Activated CD8-positive, alpha-beta T cell treated with anti-CD3 and anti-CD28 coated beads, Interleukin-2, amount 10 ng/mL, durations not matched to agents 7 days and 5 days (primary cell): ENCODE measurements at regions not wholly inside any gene's neighbourhood (a gene's known extent, or its start where the extent isn't known, plus 50 kb on each side); places are given as distances from the start of the nearest gene placed in this dataset.

Experiments used
- ATAC-seq: fragments of 150-1000 bp; cut with Tn5 transposase; one replicate; pipeline ENCODE4 v1.10.0; 2021; ENCODE audit warnings: moderate library complexity
- CTCF ChIA-PET: fragments of 350-600 bp; sonication (Branson Sonifier 250); formaldehyde crosslinking; loops from one replicate; lab custom pipeline; 2021; ENCODE audit warnings: antibody characterized with exemption; lab: Charles Lee
- POLR2A ChIA-PET: fragments of 350-600 bp; sonication (Branson Sonifier 250); formaldehyde crosslinking; loops from one replicate; lab custom pipeline; 2021; ENCODE audit warnings: antibody characterized with exemption; lab: Charles Lee
- DNase-seq: peaks from one replicate; pipeline ENCODE4 v3.0.0-alpha.2; 2020
- H3K27ac Mint-ChIP-seq: one replicate; pipeline ENCODE4 v1.8.0; 2021; ENCODE audit warnings: mild to moderate bottlenecking, mixed read lengths
- H3K27me3 Mint-ChIP-seq: one replicate; pipeline ENCODE4 v1.8.0; 2021; ENCODE audit warnings: low read depth, mixed read lengths
- H3K36me3 Mint-ChIP-seq: one replicate; pipeline ENCODE4 v1.8.0; 2021; ENCODE audit warnings: low read depth, mixed read lengths
- H3K4me1 Mint-ChIP-seq: one replicate; pipeline ENCODE4 v1.8.0; 2021; ENCODE audit warnings: low read depth, mixed read lengths
- H3K4me3 Mint-ChIP-seq: one replicate; pipeline ENCODE4 v1.8.0; 2021; ENCODE audit warnings: mild to moderate bottlenecking, mixed read lengths
- H3K9me3 Mint-ChIP-seq: one replicate; pipeline ENCODE4 v1.8.0; 2022; ENCODE audit warnings: mixed read lengths; ENCODE audit not compliant: insufficient read depth

DNA sequence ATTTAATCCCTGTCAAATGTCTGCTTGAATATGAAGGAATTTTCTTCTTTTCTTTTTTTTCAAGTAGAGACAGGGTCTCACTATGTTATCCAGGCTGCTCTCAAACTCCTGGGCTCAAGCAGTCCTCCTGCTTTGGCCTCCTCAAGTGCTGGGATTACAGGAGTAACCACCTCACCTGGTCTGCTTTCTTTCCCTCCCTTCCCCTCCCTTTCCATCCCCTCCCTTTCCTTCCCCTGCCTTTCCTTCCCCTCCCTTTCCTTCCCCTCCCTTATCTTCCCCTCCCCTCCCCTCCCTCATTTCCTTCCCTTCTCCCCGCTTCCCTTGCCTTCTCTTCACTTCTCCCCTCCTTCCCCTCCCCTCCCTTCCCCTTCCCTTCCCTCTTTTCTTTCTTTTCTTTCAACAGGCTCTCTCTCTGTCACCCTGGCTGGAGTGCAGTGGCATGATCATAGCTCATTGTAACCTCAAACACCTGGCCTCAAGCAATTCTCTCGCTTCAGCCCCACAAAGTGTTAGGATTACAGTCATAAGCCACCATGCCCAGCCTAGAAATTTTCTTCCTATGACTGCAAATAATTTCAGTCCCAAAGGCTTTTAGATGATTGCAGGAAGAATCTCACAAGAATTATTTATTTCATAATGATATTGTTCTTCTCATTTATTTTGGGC, 168.9 kb downstream of the AASDH start:
- ATAC-seq (no peak), DNase-seq (no peak)
- Mint-ChIP-seq H3K36me3 (no peaks in the 10 kb centered on the region), H3K4me1 (no peaks in the 10 kb centered on the region), H3K27me3 (peaks cover 16% of the 10 kb centered on the region), H3K4me3 (no peak overlapping the region), H3K9me3 (no peaks in the 10 kb centered on the region), H3K27ac (no peak overlapping the region)
- POLR2A ChIA-PET, result no interaction called here
- CTCF ChIA-PET, result no interaction called here

DNA sequence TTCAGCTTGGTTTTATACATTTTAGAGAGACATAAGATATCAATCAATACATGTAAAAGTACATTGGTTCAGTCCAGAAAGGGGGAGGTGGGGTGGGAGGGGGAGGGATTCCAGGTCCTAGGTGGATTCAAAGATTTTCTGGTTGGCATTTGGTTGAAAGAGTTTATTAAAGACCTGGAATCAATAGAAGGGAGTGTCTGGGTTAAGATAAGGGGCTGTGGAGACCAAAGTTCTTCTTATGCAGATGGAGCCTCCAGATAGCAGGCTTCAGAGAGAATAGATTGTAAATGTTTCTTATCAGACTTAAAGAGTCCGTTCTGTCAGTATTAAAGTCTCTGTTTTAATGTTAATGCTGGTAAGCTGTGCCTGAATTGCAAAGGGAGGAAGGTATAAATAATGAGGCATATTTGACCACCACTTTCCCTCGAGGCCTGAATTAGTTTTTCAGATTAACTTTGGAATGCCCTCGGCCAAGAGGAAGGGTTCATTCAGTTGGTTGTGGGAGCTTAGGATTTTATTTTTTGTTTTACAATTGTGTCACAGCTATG, 169.9 kb downstream of the AASDH start:
- no peaks in the 10 kb centered on the region for H3K36me3 Mint-ChIP-seq
- H3K4me1 Mint-ChIP-seq, result no peaks in the 10 kb centered on the region
- H3K4me3 Mint-ChIP-seq, result no peak overlapping the region
- ChIA-PET CTCF (no interaction called here), POLR2A (no interaction called here)
- H3K9me3 Mint-ChIP-seq, result no peaks in the 10 kb centered on the region
- peaks cover 16% of the 10 kb centered on the region for H3K27me3 Mint-ChIP-seq
- no peak for DNase-seq
- H3K27ac Mint-ChIP-seq, result no peak overlapping the region
- ATAC-seq, result no peak

DNA sequence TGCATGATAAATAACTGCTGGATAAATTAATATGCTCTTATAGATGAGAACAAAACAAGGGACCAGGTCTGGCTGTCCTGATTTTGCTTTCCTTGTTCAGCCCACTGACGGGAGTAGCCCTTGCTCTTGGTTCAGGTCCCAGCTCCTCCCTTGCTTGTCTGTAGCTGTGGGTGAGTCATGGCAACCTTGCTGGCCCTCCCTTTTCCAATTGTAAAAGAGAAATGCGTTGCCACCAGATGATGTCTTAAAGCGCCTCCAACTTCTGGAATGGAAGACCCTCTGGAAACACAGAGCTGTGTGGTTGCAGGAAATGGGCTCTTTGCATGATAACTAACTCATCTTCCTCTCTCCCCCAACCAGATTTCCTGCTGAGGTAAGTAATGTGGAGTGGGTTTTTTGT, 171.4 kb downstream of the AASDH start:
- peaks cover 5% of the 10 kb centered on the region for H3K9me3 Mint-ChIP-seq
- H3K27ac Mint-ChIP-seq, result no peak overlapping the region
- ATAC-seq, result no peak
- CTCF ChIA-PET, result no interaction called here
- POLR2A ChIA-PET, result no interaction called here
- DNase-seq, result no peak
- H3K4me1 Mint-ChIP-seq, result no peaks in the 10 kb centered on the region
- H3K36me3 Mint-ChIP-seq, result no peaks in the 10 kb centered on the region
- H3K27me3 Mint-ChIP-seq, result peaks cover 10% of the 10 kb centered on the region
- no peak overlapping the region for H3K4me3 Mint-ChIP-seq

DNA sequence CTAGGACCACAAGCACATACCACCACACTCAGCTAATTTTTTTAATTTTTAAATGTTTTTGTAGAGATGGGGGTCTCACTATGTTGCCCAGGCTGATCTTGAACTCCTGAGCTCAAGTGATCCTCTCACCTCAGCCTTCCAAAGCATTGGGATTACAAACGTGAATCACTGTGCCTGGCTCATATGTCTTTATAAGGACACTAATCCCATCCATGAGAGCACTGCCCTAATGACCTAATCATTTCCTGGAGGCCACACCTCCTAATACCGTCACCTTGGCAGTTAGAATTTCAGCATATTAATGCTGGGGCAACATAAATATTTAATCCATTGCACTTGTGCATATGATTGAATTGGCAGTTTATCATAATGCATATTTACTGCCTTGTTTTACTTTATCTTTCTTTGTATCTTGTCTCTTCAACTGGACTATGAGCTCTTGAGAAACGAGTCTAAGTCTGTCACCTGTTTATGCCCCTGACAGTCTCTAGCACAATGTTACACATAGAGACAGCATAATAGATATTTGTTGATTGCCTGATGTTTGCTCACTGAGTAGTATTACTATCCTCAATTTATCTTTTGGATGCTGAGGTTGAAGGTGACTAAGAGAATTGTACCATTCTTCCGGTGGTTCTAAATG, 172.0 kb downstream of the AASDH start:
- Mint-ChIP-seq H3K36me3 (no peaks in the 10 kb centered on the region), H3K4me1 (no peaks in the 10 kb centered on the region), H3K27ac (no peak overlapping the region), H3K9me3 (peaks cover 5% of the 10 kb centered on the region), H3K27me3 (peaks cover 7% of the 10 kb centered on the region), H3K4me3 (no peak overlapping the region)
- ChIA-PET POLR2A (interaction anchor here (0.6 kb wide), 1 partner anchor 44 kb away, joined by 3 read pairs; no protein-coding TSS in a partner anchor), CTCF (no interaction called here)
- ATAC-seq, result no peak
- DNase-seq, result no peak

DNA sequence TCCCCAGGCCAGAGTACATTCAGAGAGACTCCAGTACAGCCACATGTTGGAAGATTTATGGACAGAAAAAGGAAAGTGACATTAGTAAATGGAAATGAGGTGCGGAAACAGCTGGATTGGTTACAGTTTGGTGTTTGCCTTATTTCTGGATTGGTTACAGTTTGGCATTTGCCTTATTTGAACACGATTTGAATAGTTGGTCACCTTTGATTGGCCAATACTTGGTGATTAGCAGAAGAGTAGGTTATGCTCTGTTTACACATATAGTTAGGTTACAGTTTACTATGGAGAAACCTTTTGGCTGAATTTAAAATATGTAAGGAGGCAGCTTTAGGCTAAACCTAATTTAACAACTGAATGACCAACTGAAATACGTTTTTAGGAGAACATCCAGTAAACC, 173.7 kb downstream of the AASDH start:
- ChIA-PET CTCF (no interaction called here), POLR2A (no interaction called here)
- ATAC-seq (no peak), DNase-seq (no peak)
- Mint-ChIP-seq H3K9me3 (peaks cover 5% of the 10 kb centered on the region), H3K4me3 (no peak overlapping the region), H3K36me3 (no peaks in the 10 kb centered on the region), H3K4me1 (no peaks in the 10 kb centered on the region), H3K27ac (no peak overlapping the region), H3K27me3 (peaks cover 3% of the 10 kb centered on the region)

DNA sequence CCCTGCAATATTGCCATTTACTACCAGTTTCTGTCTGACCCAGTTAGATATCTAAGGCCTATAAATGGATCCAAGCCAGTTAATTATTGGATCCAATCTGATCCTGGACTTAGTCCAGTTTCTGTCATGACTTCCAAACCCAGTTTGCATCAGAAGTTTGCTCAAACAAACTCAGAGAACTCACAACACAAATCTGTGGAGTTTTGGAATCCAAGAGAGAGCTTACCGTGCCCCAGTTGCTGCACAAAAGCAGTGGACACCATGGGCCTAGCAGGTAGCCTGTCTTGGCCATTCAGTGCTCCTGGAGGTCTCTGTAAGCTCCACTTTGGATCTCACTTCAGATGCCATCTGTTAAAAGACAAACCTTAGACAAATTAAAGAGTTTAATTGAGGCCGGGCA, 174.5 kb downstream of the AASDH start:
- DNase-seq, result no peak
- CTCF ChIA-PET, result no interaction called here
- POLR2A ChIA-PET, result no interaction called here
- H3K27me3 Mint-ChIP-seq, result peaks cover 3% of the 10 kb centered on the region
- peaks cover 5% of the 10 kb centered on the region for H3K9me3 Mint-ChIP-seq
- no peak overlapping the region for H3K27ac Mint-ChIP-seq
- H3K36me3 Mint-ChIP-seq, result no peaks in the 10 kb centered on the region
- no peak for ATAC-seq
- no peak overlapping the region for H3K4me3 Mint-ChIP-seq
- H3K4me1 Mint-ChIP-seq, result no peaks in the 10 kb centered on the region

DNA sequence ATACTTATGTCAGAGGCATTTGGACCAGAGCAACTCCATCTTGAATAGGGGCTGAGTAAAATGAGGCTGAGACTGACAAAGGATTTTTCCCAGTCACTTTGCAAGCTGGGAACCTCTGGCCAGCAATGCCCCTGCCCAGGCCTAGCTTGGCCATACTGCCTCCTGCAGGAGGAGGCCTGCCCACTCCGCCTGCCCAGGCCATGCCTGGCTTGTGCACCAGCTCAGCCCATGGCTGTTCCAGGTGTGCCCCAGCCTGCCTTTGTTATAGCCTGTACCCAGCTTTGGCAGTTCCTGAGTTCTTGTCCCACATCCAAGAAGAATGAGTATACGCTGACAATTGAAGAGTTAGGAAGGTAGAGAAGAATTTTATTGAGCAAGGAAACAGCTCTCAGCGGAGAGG, 176.1 kb downstream of the AASDH start:
- ChIA-PET CTCF (no interaction called here), POLR2A (no interaction called here)
- DNase-seq (no peak), ATAC-seq (no peak)
- H3K4me1 Mint-ChIP-seq, result no peaks in the 10 kb centered on the region
- no peaks in the 10 kb centered on the region for H3K27me3 Mint-ChIP-seq
- no peak overlapping the region for H3K27ac Mint-ChIP-seq
- no peaks in the 10 kb centered on the region for H3K36me3 Mint-ChIP-seq
- H3K4me3 Mint-ChIP-seq, result no peak overlapping the region
- H3K9me3 Mint-ChIP-seq, result peaks cover 5% of the 10 kb centered on the region

DNA sequence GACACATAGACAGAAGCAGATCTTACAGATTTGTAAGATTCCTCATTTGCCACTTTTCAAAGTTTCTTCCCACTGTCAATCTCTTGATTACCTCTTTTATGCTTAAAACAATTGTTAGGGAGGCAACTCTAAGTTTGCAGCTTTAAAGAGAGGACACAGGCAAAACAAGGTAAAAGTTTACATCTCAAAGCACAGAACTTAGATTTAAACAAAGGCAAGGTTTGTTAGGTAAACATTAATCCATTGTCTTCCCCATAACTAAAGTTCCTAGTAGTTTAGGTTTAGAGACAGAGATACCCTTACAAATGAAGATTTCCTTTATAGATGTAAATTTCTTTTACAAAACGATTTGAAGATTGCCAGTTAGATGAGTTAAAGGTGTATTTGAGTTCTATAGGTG, 176.9 kb downstream of the AASDH start:
- Mint-ChIP-seq H3K4me3 (no peak overlapping the region), H3K4me1 (no peaks in the 10 kb centered on the region), H3K36me3 (no peaks in the 10 kb centered on the region), H3K27ac (no peak overlapping the region), H3K27me3 (no peaks in the 10 kb centered on the region), H3K9me3 (peaks cover 5% of the 10 kb centered on the region)
- DNase-seq (no peak), ATAC-seq (no peak)
- ChIA-PET POLR2A (no interaction called here), CTCF (no interaction called here)

DNA sequence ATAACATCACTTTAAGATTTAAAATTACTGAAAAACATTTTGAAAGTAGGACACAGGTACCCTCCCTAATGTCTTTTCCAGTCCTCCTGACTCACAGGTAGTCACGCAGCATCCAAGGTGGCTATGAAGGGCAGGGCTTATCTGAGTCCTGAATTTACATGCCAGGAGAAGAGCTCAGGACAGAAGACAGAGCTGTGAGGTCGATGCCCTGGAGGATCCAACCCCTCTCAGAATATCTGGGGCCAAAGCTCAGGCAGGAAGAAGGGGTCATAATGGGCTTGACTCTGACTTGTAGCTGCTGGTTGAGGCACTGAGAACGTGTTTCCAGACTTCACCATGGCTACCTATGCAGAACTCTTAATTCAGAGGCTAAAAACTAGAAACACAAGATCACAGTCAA, 177.5 kb downstream of the AASDH start:
- Mint-ChIP-seq H3K4me1 (no peaks in the 10 kb centered on the region), H3K27ac (no peak overlapping the region), H3K27me3 (no peaks in the 10 kb centered on the region), H3K9me3 (peaks cover 5% of the 10 kb centered on the region), H3K4me3 (no peak overlapping the region), H3K36me3 (no peaks in the 10 kb centered on the region)
- CTCF ChIA-PET, result no interaction called here
- ATAC-seq (no peak), DNase-seq (no peak)
- POLR2A ChIA-PET, result no interaction called here

DNA sequence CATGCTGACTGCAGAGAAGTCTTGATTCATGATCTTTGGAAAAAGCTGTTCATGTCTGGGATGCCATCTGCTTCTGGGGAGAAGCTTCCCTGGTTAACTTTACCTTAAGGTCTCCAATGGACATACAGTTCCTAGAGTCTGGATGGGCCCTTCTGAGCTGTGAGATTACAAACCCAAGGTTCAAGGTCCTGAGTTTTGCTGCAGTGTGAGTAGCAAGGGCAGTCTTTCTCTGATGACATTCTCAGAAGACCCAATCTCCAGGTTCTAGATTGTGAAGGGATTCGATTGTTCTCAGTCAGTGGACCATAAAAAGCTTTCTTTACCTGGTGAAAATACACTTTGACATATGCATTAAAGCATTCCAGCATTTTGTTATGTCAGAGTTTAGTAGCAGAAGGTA, 179.2 kb downstream of the AASDH start:
- Mint-ChIP-seq H3K27ac (no peak overlapping the region), H3K9me3 (peaks cover 5% of the 10 kb centered on the region), H3K4me1 (no peaks in the 10 kb centered on the region), H3K36me3 (no peaks in the 10 kb centered on the region), H3K4me3 (no peak overlapping the region), H3K27me3 (no peaks in the 10 kb centered on the region)
- ATAC-seq (no peak), DNase-seq (no peak)
- POLR2A ChIA-PET, result no interaction called here
- CTCF ChIA-PET, result no interaction called here

DNA sequence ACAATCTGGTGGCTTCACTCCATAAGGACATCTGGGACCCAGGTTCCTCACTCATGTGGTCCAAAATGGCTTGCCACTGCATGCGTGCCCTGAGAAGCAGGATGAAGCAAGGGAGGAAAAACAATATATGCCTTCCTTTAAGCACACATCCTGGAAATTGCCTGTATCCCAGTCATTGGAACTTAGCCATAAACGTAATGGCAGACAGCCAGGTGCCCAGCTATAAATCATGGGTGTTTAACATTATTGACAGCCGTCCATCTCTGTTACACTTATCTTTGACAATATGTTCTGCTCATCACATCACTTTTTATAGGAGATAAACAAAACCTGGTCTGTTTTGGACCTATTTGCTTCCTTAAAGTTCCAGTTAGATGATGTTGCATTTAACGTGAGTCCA, 181.0 kb downstream of the AASDH start:
- ATAC-seq (no peak), DNase-seq (no peak)
- no peak overlapping the region for H3K27ac Mint-ChIP-seq
- no peaks in the 10 kb centered on the region for H3K4me1 Mint-ChIP-seq
- no peaks in the 10 kb centered on the region for H3K36me3 Mint-ChIP-seq
- H3K27me3 Mint-ChIP-seq, result peaks cover 1% of the 10 kb centered on the region
- no peak overlapping the region for H3K4me3 Mint-ChIP-seq
- peaks cover 2% of the 10 kb centered on the region for H3K9me3 Mint-ChIP-seq
- ChIA-PET POLR2A (no interaction called here), CTCF (no interaction called here)

DNA sequence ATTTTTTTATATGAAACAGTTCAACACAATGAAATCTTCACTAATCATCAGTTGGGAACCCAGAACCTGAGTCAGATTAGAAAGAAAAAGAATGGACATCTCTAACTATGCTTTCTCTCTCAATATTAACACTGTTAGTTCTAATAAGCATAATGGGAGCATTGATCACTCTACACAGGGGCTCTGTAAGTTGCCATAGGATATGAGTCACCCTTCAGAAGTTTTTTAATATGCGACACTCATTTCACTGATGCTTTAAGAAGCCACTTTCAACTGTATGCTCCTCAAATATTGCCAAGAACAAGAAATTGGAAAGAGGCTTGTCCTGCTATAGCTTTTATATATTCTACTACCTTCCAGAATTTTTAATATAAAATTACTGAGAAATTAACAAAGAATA, 187.0 kb downstream of the AASDH start:
- ChIA-PET POLR2A (no interaction called here), CTCF (no interaction called here)
- Mint-ChIP-seq H3K4me1 (no peaks in the 10 kb centered on the region), H3K27me3 (peaks cover 4% of the 10 kb centered on the region), H3K27ac (no peak overlapping the region), H3K9me3 (no peaks in the 10 kb centered on the region), H3K4me3 (no peak overlapping the region), H3K36me3 (no peaks in the 10 kb centered on the region)
- DNase-seq (no peak), ATAC-seq (no peak)
